Stomach (tissue), 8 donors: ENCODE measurements at regions not wholly inside any gene's neighbourhood (a gene's known extent, or its start where the extent isn't known, plus 50 kb on each side); places are given as distances from the start of the nearest gene placed in this dataset.

Experiments used
- DNase-seq, 2 donors: peaks; one replicate each; pipeline versions ENCODE4 v3.0.0 to v3.0.0-alpha.2; 2013 to 2019
- H3K27ac ChIP-seq, 5 donors: fragments of 200-600 bp in 4 of 5; sonication (generic) in 4 of 5; one replicate each; pipeline ENCODE4 v1.5.1; 2013 to 2019; ENCODE audit warnings: mild to moderate bottlenecking in 1 of 5, moderate library complexity in 1 of 5
- H3K27me3 ChIP-seq, 3 donors: fragments of 200-600 bp; sonication (generic); one replicate each; pipeline ENCODE4 v1.5.1; 2017 to 2019; ENCODE audit warnings: mixed run types in 1 of 3
- H3K36me3 ChIP-seq, 4 donors: fragments of 200-600 bp; sonication (generic); 1 replicate in 3 of 4; 2 replicates in 1 of 4; pipeline ENCODE4 v1.5.1; 2016 to 2019
- H3K4me1 ChIP-seq, 4 donors: fragments of 200-600 bp; sonication (generic); one replicate each; pipeline ENCODE4 v1.5.1; 2016 to 2019
- H3K4me3 ChIP-seq, 4 donors: fragments of 200-600 bp; sonication (generic) in 3 of 4; one replicate each; pipeline ENCODE4 v1.5.1; 2016 to 2019; ENCODE audit warnings: mild to moderate bottlenecking in 1 of 4
- H3K9me3 ChIP-seq, 4 donors: fragments of 200-600 bp; sonication (generic); one replicate each; pipeline ENCODE4 v1.5.1; 2016 to 2019
- CTCF ChIP-seq, 7 experiments: fragments of 450-650 bp in 4 of 7; fragments of 200-600 bp in 3 of 7; sonication (generic) in 3 of 7; IDR thresholded peaks; one replicate each; pipeline ENCODE4 v1.5.1; 2016 to 2019; ENCODE audit warnings: antibody characterized with exemption in 7 of 7, control low read depth in 2 of 7, mild to moderate bottlenecking in 1 of 7
- EP300 ChIP-seq: sonication (generic); formaldehyde crosslinking; IDR thresholded peaks from one replicate; pipeline ENCODE4 v1.6.1; 2017; ENCODE audit warnings: antibody characterized with exemption
- POLR2A ChIP-seq, 4 donors: fragments of 450-650 bp; IDR thresholded peaks; one replicate each; pipeline ENCODE4 v1.6.1; 2016; ENCODE audit warnings: antibody characterized with exemption in 4 of 4, control low read depth in 2 of 4, mild to moderate bottlenecking in 1 of 4, moderate library complexity in 1 of 4
- POLR2AphosphoS5 ChIP-seq, 3 donors: sonication (generic); formaldehyde crosslinking; IDR thresholded peaks; one replicate each; pipeline ENCODE4 v1.6.1; 2016; ENCODE audit warnings: antibody characterized with exemption in 3 of 3
- WGBS, 5 donors: extraction: QIAGEN DNeasy Blood & Tissue Kit in 3 of 5; methylation state at CpG; one replicate each; pipeline versions ENCODE4 v1.1.5 to v1.1.7; 2013 to 2018; 5-methylcytosine and 5-hydroxymethylcytosine counted together
- intact Hi-C: fragments of 100-400 bp; cut with DNase I; formaldehyde crosslinking; loops from one replicate; pipeline ENCODE4 v1.15.1; 2023; ENCODE audit warnings: low total_unique reads
- donor health status: healthy with polysubstance abuse.
- donor health status: Bipolar disorder and iron deficiency.
- donor health status: healthy.

- peaks cover 0 to 5% (median 0%) of the 10 kb centered on the region in 3 donors for H3K27me3 ChIP-seq
- H3K9me3 ChIP-seq: no peaks in the 10 kb centered on the region
- no peak overlapping the region for H3K4me3 ChIP-seq
- H3K27ac ChIP-seq: no peak overlapping the region
- H3K4me1 ChIP-seq: peaks cover 0 to 5% (median 2%) of the 10 kb centered on the region in 4 donors
- no peaks in the 10 kb centered on the region for H3K36me3 ChIP-seq
- DNase-seq: no peak
- intact Hi-C loops: no loop called here
- WGBS, 5 donors: 68 to 81% (median 75%) methylated on average over 7 of the region's 7 CpGs
- TF ChIP-seq POLR2AphosphoS5 (IDR thresholded peaks at IDR 0.05): no peak
- no peak for TF ChIP-seq CTCF (IDR thresholded peaks at IDR 0.05)
- TF ChIP-seq EP300: no peak
- no peak for TF ChIP-seq POLR2A (IDR thresholded peaks at IDR 0.05)
These were observed 158.0 kb upstream of the TWIST2 start for GRCh38 chr2:238689871-238690389.

- TF ChIP-seq EP300: no peak
- intact Hi-C loops: no loop called here
- DNase-seq: no peak
- H3K9me3 ChIP-seq: no peaks in the 10 kb centered on the region
- H3K4me1 ChIP-seq: peaks cover 0 to 10% (median 6%) of the 10 kb centered on the region in 4 donors
- no peak overlapping the region for H3K4me3 ChIP-seq
- WGBS, 5 donors: 68 to 81% (median 80%) methylated on average over 10 to 11 of the region's 11 CpGs
- no peaks in the 10 kb centered on the region for H3K36me3 ChIP-seq
- peaks cover 0 to 5% (median 0%) of the 10 kb centered on the region in 3 donors for H3K27me3 ChIP-seq
- no peak overlapping the region for H3K27ac ChIP-seq
These were observed 157.4 kb upstream of the TWIST2 start for GRCh38 chr2:238690511-238690910.

- DNase-seq: no peak
- Histone ChIP-seq H3K4me3 (no peak overlapping the region), H3K36me3 (no peaks in the 10 kb centered on the region), H3K27me3 (peaks cover 0 to 5% (median 0%) of the 10 kb centered on the region in 3 donors), H3K9me3 (no peaks in the 10 kb centered on the region), H3K4me1 (peaks cover 0 to 22% (median 6%) of the 10 kb centered on the region in 4 donors), H3K27ac (no peak overlapping the region)
- intact Hi-C loops: no loop called here
- WGBS, 5 donors: 81 to 91% (median 88%) methylated on average over 16 of the region's 16 CpGs
- TF ChIP-seq POLR2A (IDR thresholded peaks at IDR 0.05) (no peak), CTCF (IDR thresholded peaks at IDR 0.05) (no peak), EP300 (no peak), POLR2AphosphoS5 (IDR thresholded peaks at IDR 0.05) (no peak)
These were observed 156.0 kb upstream of the TWIST2 start for GRCh38 chr2:238691596-238692491.

- 82 to 88% (median 84%) methylated on average over 6 to 7 of the region's 7 CpGs for WGBS, 5 donors
- Histone ChIP-seq H3K9me3 (no peaks in the 10 kb centered on the region), H3K4me3 (no peak overlapping the region), H3K36me3 (no peaks in the 10 kb centered on the region), H3K27ac (no peak overlapping the region), H3K27me3 (peaks cover 0 to 5% (median 0%) of the 10 kb centered on the region in 3 donors), H3K4me1 (peaks cover 0 to 22% (median 6%) of the 10 kb centered on the region in 4 donors)
- TF ChIP-seq POLR2AphosphoS5 (IDR thresholded peaks at IDR 0.05) (no peak), POLR2A (IDR thresholded peaks at IDR 0.05) (no peak), CTCF (IDR thresholded peaks at IDR 0.05) (no peak), EP300 (no peak)
- intact Hi-C loops: no loop called here
- DNase-seq: no peak
These were observed 155.3 kb upstream of the TWIST2 start for GRCh38 chr2:238692562-238692961.
